Neuronal stem cell (in vitro differentiated cells): ENCODE measurements at regions not wholly inside any gene's neighbourhood (a gene's known extent, or its start where the extent isn't known, plus 50 kb on each side); places are given as distances from the start of the nearest gene placed in this dataset.

Experiments
- DNase-seq: peaks from one replicate; pipeline ENCODE4 v3.0.0-alpha.2; 2013; ENCODE audit warnings: low spot score
- H2AFZ ChIP-seq: one replicate; pipeline ENCODE4 v1.6.1; 2013; ENCODE audit warnings: mild to moderate bottlenecking, low read length, inconsistent platforms
- H2AK5ac ChIP-seq: 2 replicates; pipeline ENCODE4 v1.6.1; 2013; ENCODE audit warnings: low read depth, mild to moderate bottlenecking, inconsistent platforms, low read length, moderate library complexity, mixed read lengths
- H2BK120ac ChIP-seq: 2 replicates; pipeline ENCODE4 v1.6.1; 2013; ENCODE audit warnings: low read depth, mild to moderate bottlenecking, inconsistent platforms, low read length, moderate library complexity, mixed read lengths
- H2BK12ac ChIP-seq: one replicate; pipeline ENCODE4 v1.6.1; 2013; ENCODE audit warnings: low read length, inconsistent platforms
- H2BK15ac ChIP-seq: 2 replicates; pipeline ENCODE4 v1.6.1; 2013; ENCODE audit warnings: mild to moderate bottlenecking, low read length, inconsistent platforms, mixed read lengths
- H2BK5ac ChIP-seq: one replicate; pipeline ENCODE4 v1.6.1; 2013; ENCODE audit warnings: inconsistent platforms, mild to moderate bottlenecking, low read length, moderate library complexity
- H3K14ac ChIP-seq: one replicate; pipeline ENCODE4 v1.6.1; 2013; ENCODE audit warnings: low read length, inconsistent platforms
- H3K18ac ChIP-seq: 2 replicates; pipeline ENCODE4 v1.6.1; 2013; ENCODE audit warnings: low read length, inconsistent platforms
- H3K23ac ChIP-seq: 2 replicates; pipeline ENCODE4 v1.6.1; 2013; ENCODE audit warnings: low read depth, mild to moderate bottlenecking, mixed read lengths, low read length, inconsistent platforms; ENCODE audit not compliant: poor library complexity
- H3K27ac ChIP-seq: replicated peaks from 3 replicates; pipeline ENCODE4 v1.5.1; 2013; ENCODE audit warnings: low read length, inconsistent platforms
- H3K27me3 ChIP-seq, 3 experiments: 2 replicates each; pipeline ENCODE4 v1.6.1; 2013; ENCODE audit warnings: low read length in 3 of 3, mild to moderate bottlenecking in 2 of 3, inconsistent platforms in 1 of 3, low read depth in 1 of 3, mixed read lengths in 1 of 3, moderate library complexity in 1 of 3; ENCODE audit not compliant: control insufficient read depth in 3 of 3, insufficient read depth in 3 of 3
- H3K36me3 ChIP-seq, 2 donors: replicated peaks in 1 of 2; 2 replicates each; pipeline ENCODE4 v1.6.1; 2013; ENCODE audit warnings: low read length in 2 of 2; ENCODE audit not compliant: control insufficient read depth in 2 of 2, insufficient read depth in 2 of 2
- H3K4ac ChIP-seq: 2 replicates; pipeline ENCODE4 v1.6.1; 2013; ENCODE audit warnings: inconsistent platforms, mild to moderate bottlenecking, low read length, moderate library complexity
- H3K4me1 ChIP-seq, 2 donors: 1 replicate in 1 of 2; 2 replicates in 1 of 2; pipeline ENCODE4 v1.6.1; 2013; ENCODE audit warnings: low read length in 2 of 2, low read depth in 1 of 2; ENCODE audit not compliant: control insufficient read depth in 2 of 2, insufficient read depth in 1 of 2
- H3K4me2 ChIP-seq: one replicate; pipeline ENCODE4 v1.6.1; 2013; ENCODE audit warnings: mild to moderate bottlenecking, low read length, inconsistent platforms; ENCODE audit not compliant: insufficient read depth, poor library complexity, severe bottlenecking
- H3K4me3 ChIP-seq, 2 donors: 2 replicates each; pipeline ENCODE4 v1.5.1; 2013; ENCODE audit warnings: low read length in 2 of 2, mild to moderate bottlenecking in 2 of 2, inconsistent platforms in 1 of 2, moderate library complexity in 1 of 2
- H3K79me1 ChIP-seq: one replicate; pipeline ENCODE4 v1.6.1; 2013; ENCODE audit warnings: low read depth, mild to moderate bottlenecking, inconsistent platforms, low read length, moderate library complexity
- H3K9ac ChIP-seq: one replicate; pipeline ENCODE4 v1.6.1; 2013; ENCODE audit warnings: mild to moderate bottlenecking, low read depth, low read length, inconsistent platforms; ENCODE audit not compliant: poor library complexity
- H3K9me3 ChIP-seq, 2 donors: replicated peaks in 1 of 2; 2 replicates each; pipeline versions ENCODE3 to v1.6.1; 2013; ENCODE audit warnings: low read length in 2 of 2, mild to moderate bottlenecking in 2 of 2, inconsistent platforms in 1 of 2, low read depth in 1 of 2, mixed read lengths in 1 of 2, moderate library complexity in 1 of 2; ENCODE audit not compliant: control insufficient read depth in 2 of 2, insufficient read depth in 1 of 2
- H4K8ac ChIP-seq: one replicate; pipeline ENCODE4 v1.6.1; 2013; ENCODE audit warnings: low read depth, mild to moderate bottlenecking, inconsistent platforms, low read length, moderate library complexity
- H4K91ac ChIP-seq: one replicate; pipeline ENCODE4 v1.6.1; 2013; ENCODE audit warnings: low read length, low read depth, mild to moderate bottlenecking, inconsistent platforms; ENCODE audit not compliant: poor library complexity
- WGBS, 2 donors: extraction: QIAGEN DNeasy Blood & Tissue Kit; methylation state at CpG; one replicate each; pipeline ENCODE4 v1.1.7; 2013; ENCODE audit warnings: missing lambda C conversion rate in 2 of 2, mixed read lengths in 1 of 2; ENCODE audit not compliant: insufficient read length in 2 of 2, insufficient replicate concordance in 1 of 2; ENCODE audit errors: extremely low coverage in 2 of 2; 5-methylcytosine and 5-hydroxymethylcytosine counted together

DNA sequence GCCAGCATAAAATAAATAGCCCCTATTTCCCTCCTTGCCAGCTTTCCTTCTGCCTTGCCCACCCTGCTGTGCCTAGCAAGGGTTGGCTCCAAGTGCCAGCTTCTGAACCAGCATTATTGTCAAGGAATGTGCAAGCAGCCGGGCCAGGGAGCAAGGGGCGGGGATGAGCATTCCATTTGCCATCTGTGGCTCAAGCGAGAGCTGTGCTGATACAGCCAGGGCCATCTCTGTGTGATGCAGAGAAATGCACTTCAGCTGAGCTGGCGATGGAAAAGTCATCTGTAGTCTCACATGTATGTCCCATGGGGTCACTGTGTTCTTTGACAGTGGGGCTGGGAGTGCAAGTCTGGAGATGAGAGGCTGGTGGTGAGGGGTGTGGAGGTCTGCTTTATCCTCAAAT is 137.3 kb downstream of the SUDS3 start:
- H4K8ac ChIP-seq: no peak overlapping the region
- H3K27ac ChIP-seq: no peak overlapping the region
- H3K4me3 ChIP-seq: no peak overlapping the region
- H2BK5ac ChIP-seq: no peak overlapping the region
- H3K23ac ChIP-seq: no peak overlapping the region
- H3K27me3 ChIP-seq: no peaks in the 10 kb centered on the region
- no peak overlapping the region for H2BK120ac ChIP-seq
- WGBS, 2 donors: no CpG with 5 or more reads among the region's 4 CpGs
- H3K9ac ChIP-seq: no peak overlapping the region
- H3K4me1 ChIP-seq: peaks cover 0 to 2% of the 10 kb centered on the region in 2 donors
- no peaks in the 10 kb centered on the region for H3K79me1 ChIP-seq
- H3K4ac ChIP-seq: no peak overlapping the region
- H3K14ac ChIP-seq: no peak overlapping the region
- H4K91ac ChIP-seq: no peak overlapping the region
- no peak overlapping the region for H2AFZ ChIP-seq
- no peaks in the 10 kb centered on the region for H3K9me3 ChIP-seq
- no peaks in the 10 kb centered on the region for H3K36me3 ChIP-seq
- no peak overlapping the region for H2BK12ac ChIP-seq
- no peak for DNase-seq
- H3K18ac ChIP-seq: peak overlapping the region; percentile 60
- H3K4me2 ChIP-seq: no peak overlapping the region
- H2AK5ac ChIP-seq: no peak overlapping the region
- H2BK15ac ChIP-seq: no peak overlapping the region

DNA sequence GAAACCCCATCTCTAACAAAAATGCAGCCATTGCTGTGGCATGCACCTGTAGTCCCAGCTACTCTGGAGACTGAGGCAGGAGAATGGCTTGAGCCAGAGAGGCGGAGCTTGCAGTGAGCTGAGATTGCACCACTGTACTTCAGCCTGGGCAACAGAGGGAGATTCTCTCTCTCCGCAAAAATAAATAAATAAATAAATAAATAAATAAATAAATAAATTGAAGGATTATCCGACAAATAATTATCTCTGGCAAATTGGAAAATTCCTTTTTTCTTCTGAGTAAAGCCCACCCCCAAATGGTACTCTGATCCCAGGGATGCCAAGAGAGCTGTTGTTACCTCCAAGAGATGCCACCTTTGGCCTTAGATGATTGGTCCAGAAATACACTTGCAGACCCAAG is 137.9 kb downstream of the SUDS3 start:
- H2AFZ ChIP-seq: no peak overlapping the region
- no peak overlapping the region for H4K8ac ChIP-seq
- H2BK120ac ChIP-seq: no peak overlapping the region
- no peak overlapping the region for H3K18ac ChIP-seq
- no peak overlapping the region for H3K27ac ChIP-seq
- no peaks in the 10 kb centered on the region for H3K36me3 ChIP-seq
- no peak overlapping the region for H3K4ac ChIP-seq
- no peak for DNase-seq
- H2BK15ac ChIP-seq: no peak overlapping the region
- no CpG with 5 or more reads among the region's 3 CpGs for whole genome bisulfite sequencing, 2 donors
- H3K4me2 ChIP-seq: no peak overlapping the region
- no peak overlapping the region for H3K23ac ChIP-seq
- H4K91ac ChIP-seq: no peak overlapping the region
- H2BK5ac ChIP-seq: no peak overlapping the region
- no peaks in the 10 kb centered on the region for H3K27me3 ChIP-seq
- H3K4me1 ChIP-seq: peaks cover 0 to 2% of the 10 kb centered on the region in 2 donors
- H3K79me1 ChIP-seq: no peaks in the 10 kb centered on the region
- H3K14ac ChIP-seq: no peak overlapping the region
- no peak overlapping the region for H2BK12ac ChIP-seq
- no peak overlapping the region for H3K4me3 ChIP-seq
- no peak overlapping the region for H3K9ac ChIP-seq
- no peak overlapping the region for H2AK5ac ChIP-seq
- no peaks in the 10 kb centered on the region for H3K9me3 ChIP-seq

DNA sequence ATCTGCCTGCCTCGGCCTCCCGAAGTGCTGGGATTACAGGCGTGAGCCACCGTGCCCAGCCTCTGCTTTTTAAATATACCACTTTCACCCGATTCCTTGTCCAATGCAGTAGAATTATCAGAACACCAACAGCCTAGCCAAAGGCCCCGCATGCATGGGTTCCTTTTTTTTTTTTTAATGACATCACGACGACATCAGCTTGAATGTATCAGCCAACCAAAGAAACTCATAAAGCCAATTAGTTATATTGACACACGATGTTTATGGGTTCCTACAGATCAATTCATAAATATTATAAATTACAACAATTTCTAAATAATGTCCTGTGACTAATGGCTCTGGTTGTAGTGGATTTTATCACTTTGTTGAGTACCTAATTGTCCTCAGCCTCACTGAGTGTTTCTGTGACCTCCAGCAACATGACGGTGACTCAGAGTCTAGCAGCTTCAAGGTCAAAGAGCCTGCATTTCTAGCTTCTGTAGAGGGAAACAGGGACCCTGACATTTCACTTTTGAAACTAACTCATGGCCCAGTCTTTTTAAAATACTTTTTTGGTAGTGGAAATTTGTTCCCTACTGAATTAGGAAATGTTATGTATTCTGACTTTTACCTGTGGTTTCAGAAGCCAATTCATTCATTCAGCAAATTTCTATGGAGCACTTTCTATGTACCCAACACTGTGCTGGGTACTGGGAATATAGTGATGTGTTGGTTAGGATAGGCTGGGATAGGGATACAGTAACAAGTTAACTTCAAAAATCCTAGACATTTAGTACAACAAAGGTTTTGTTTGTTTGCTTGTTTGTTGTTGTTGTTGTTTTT is 144.1 kb downstream of the SUDS3 start:
- no peak for DNase-seq
- Histone ChIP-seq H3K27me3 (no peaks in the 10 kb centered on the region), H3K79me1 (no peaks in the 10 kb centered on the region), H3K4me2 (no peak overlapping the region), H3K14ac (no peak overlapping the region), H3K4ac (no peak overlapping the region), H4K91ac (no peak overlapping the region), H3K18ac (no peak overlapping the region), H3K9me3 (no peaks in the 10 kb centered on the region), H3K4me1 (no peaks in the 10 kb centered on the region), H3K27ac (no peak overlapping the region), H3K23ac (no peak overlapping the region), H3K4me3 (no peak overlapping the region), H2BK15ac (no peak overlapping the region), H2BK12ac (no peak overlapping the region), H3K36me3 (no peaks in the 10 kb centered on the region), H2AK5ac (no peak overlapping the region), H2BK120ac (no peak overlapping the region), H3K9ac (no peak overlapping the region), H4K8ac (no peak overlapping the region), H2AFZ (no peak overlapping the region), H2BK5ac (no peak overlapping the region)
- WGBS, 2 donors: no CpG with 5 or more reads among the region's 10 CpGs

DNA sequence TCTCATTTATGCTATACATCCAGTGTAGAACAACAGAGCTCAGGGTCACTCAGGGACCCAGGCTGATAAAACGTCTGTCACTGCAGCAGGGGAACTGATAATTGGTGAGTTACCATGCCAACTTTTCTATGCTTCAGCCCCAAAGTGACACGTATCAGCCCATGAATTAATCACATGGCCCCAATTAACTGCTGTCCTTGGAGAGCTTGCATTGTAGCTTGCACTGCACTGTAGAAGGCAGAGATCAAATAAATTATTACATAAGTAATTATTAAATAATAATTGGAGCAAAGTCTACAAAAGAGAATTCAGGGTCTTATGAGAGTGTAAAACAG is 144.6 kb downstream of the SUDS3 start:
- no peaks in the 10 kb centered on the region for H3K36me3 ChIP-seq

More for the DNA sequence above, 144.6 kb downstream of the SUDS3 start:
- H3K4ac ChIP-seq: no peak overlapping the region
- no peak overlapping the region for H2AFZ ChIP-seq
- no peaks in the 10 kb centered on the region for H3K79me1 ChIP-seq
- H3K27ac ChIP-seq: no peak overlapping the region
- H2BK5ac ChIP-seq: no peak overlapping the region
- H3K18ac ChIP-seq: no peak overlapping the region
- no peak overlapping the region for H3K4me2 ChIP-seq
- no peak for DNase-seq
- H2BK12ac ChIP-seq: no peak overlapping the region
- H3K23ac ChIP-seq: no peak overlapping the region
- no peak overlapping the region for H2BK120ac ChIP-seq
- no peak overlapping the region for H3K4me3 ChIP-seq
- no peak overlapping the region for H3K9ac ChIP-seq
- H4K91ac ChIP-seq: no peak overlapping the region
- no peaks in the 10 kb centered on the region for H3K27me3 ChIP-seq
- no CpG with 5 or more reads among the region's 2 CpGs for WGBS, 2 donors
- no peak overlapping the region for H2AK5ac ChIP-seq
- no peaks in the 10 kb centered on the region for H3K9me3 ChIP-seq
- no peak overlapping the region for H4K8ac ChIP-seq
- no peak overlapping the region for H2BK15ac ChIP-seq
- H3K4me1 ChIP-seq: no peaks in the 10 kb centered on the region
- no peak overlapping the region for H3K14ac ChIP-seq
